Spleen (tissue), 11 donors: ENCODE measurements at regions not wholly inside any gene's neighbourhood (a gene's known extent, or its start where the extent isn't known, plus 50 kb on each side); places are given as distances from the start of the nearest gene placed in this dataset.
"Not testable (repeated sequence)": the region's sequence is repeated elsewhere in the genome, so short reads cannot be mapped to it uniquely, and the experiment has no call there.

Experiments used
- DNase-seq: peaks from one replicate; pipeline ENCODE4 v3.0.0-alpha.2; 2020
- H3K27ac ChIP-seq, 8 donors: fragments of 200-600 bp; sonication (generic) in 7 of 8; 1 replicate in 4 of 8; 2 replicates in 4 of 8; pipeline versions ENCODE4 v1.5.0 to v1.8.0; 2016 to 2021; ENCODE audit warnings: inconsistent platforms in 4 of 8, mild to moderate bottlenecking in 4 of 8, moderate library complexity in 1 of 8
- H3K27me3 ChIP-seq, 7 donors: fragments of 200-600 bp; sonication (generic) in 6 of 7; replicated peaks in 1 of 7; 1 replicate in 4 of 7; 2 replicates in 3 of 7; pipeline versions ENCODE4 v1.5.0 to v1.8.0; 2016 to 2021; ENCODE audit warnings: inconsistent platforms in 3 of 7, mild to moderate bottlenecking in 1 of 7
- H3K36me3 ChIP-seq, 6 donors: fragments of 200-600 bp; sonication (generic) in 5 of 6; 1 replicate in 4 of 6; 2 replicates in 2 of 6; pipeline versions ENCODE4 v1.5.0 to v1.8.0; 2016 to 2021; ENCODE audit warnings: inconsistent platforms in 2 of 6
- H3K4me1 ChIP-seq, 6 donors: fragments of 200-600 bp; sonication (generic) in 5 of 6; 1 replicate in 3 of 6; 2 replicates in 3 of 6; pipeline versions ENCODE4 v1.5.0 to v1.8.0; 2016 to 2021; ENCODE audit warnings: inconsistent platforms in 3 of 6
- H3K4me3 ChIP-seq, 8 donors: fragments of 200-600 bp; sonication (generic) in 7 of 8; 1 replicate in 4 of 8; 2 replicates in 4 of 8; pipeline versions ENCODE4 v1.5.0 to v1.8.0; 2016 to 2021; ENCODE audit warnings: inconsistent platforms in 4 of 8, mild to moderate bottlenecking in 4 of 8, moderate library complexity in 2 of 8
- H3K9me3 ChIP-seq, 8 donors: fragments of 200-600 bp; sonication (generic) in 7 of 8; 1 replicate in 4 of 8; 2 replicates in 4 of 8; pipeline versions ENCODE4 v1.5.0 to v1.8.0; 2016 to 2021; ENCODE audit warnings: inconsistent platforms in 4 of 8
- POLR2A ChIP-seq, 3 donors: fragments of 450-650 bp; IDR thresholded peaks; one replicate each; pipeline ENCODE4 v1.5.1; 2017; ENCODE audit warnings: antibody characterized with exemption in 3 of 3, mild to moderate bottlenecking in 1 of 3
- POLR2AphosphoS5 ChIP-seq, 3 donors: sonication (generic); formaldehyde crosslinking; IDR thresholded peaks; one replicate each; pipeline ENCODE4 v1.5.1; 2017; ENCODE audit warnings: antibody characterized with exemption in 3 of 3
- WGBS, 5 donors: extraction: QIAGEN DNeasy Blood & Tissue Kit in 3 of 5; methylation state at CpG; one replicate each; pipeline versions ENCODE4 v1.1.5 to v1.1.7; 2013 to 2018; 5-methylcytosine and 5-hydroxymethylcytosine counted together
- intact Hi-C: fragments of 100-400 bp; cut with DNase I; formaldehyde crosslinking; loops from one replicate; pipeline ENCODE4 v1.15.0; 2023; ENCODE audit warnings: low total_unique reads
- TF ChIP-seq, protein P1 (sequence below), 11 experiments: fragments of 200-600 bp in 7 of 11; fragments of 450-650 bp in 4 of 11; sonication (generic) in 4 of 11; IDR thresholded peaks in 8 of 11; conservative IDR thresholded peaks in 3 of 11; 1 replicate in 7 of 11; 2 replicates in 4 of 11; pipeline versions ENCODE4 v1.4.0 to v1.8.0; 2016 to 2021; ENCODE audit warnings: antibody characterized with exemption in 11 of 11, inconsistent platforms in 4 of 11, mild to moderate bottlenecking in 1 of 11
- donor health status: healthy with polysubstance abuse.
- donor health status: DM: no; HTN: no; CAD: no; lungs with moderate emphysema.
- donor health status: DM: no; HTN: no; CAD: no.
- donor health status: Bipolar disorder and iron deficiency.
- donor health status: healthy.
- donor health status: DM: no; HTN: no; CAD: no.
- donor health status: DM: yes; HTN: yes; CAD: no.

DNA sequence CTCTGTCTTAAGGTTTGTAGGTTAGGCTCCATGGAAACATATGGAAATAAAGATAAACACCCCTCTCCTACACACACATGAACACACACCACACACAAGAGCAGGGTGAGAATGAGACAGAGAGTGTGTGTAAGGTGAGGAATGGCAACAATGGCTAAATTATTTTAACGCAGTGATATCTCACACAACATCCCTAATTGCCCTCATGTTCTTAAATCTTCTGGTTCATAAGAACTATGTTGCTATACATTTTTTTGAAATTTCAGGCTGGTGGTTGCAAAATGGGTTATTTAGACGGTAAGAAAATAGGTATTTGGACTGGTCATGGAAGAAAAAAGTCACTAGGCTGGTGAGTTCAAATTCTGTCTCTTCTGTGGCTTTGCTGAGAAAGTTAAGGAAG, 316.7 kb upstream of the ESRRG start:
- Histone ChIP-seq H3K27me3 (no peaks in the 10 kb centered on the region), H3K4me3 (no peak overlapping the region), H3K27ac (no peak overlapping the region), H3K36me3 (no peaks in the 10 kb centered on the region), H3K9me3 (peaks cover 0 to 45% (median 20%) of the 10 kb centered on the region in 8 donors), H3K4me1 (no peaks in the 10 kb centered on the region)
- 75 to 94% (median 87%) methylated on average over 2 of the region's 2 CpGs for WGBS, 5 donors
- TF ChIP-seq POLR2AphosphoS5 (IDR thresholded peaks at IDR 0.05), result no peak
- TF ChIP-seq, protein P1, sequence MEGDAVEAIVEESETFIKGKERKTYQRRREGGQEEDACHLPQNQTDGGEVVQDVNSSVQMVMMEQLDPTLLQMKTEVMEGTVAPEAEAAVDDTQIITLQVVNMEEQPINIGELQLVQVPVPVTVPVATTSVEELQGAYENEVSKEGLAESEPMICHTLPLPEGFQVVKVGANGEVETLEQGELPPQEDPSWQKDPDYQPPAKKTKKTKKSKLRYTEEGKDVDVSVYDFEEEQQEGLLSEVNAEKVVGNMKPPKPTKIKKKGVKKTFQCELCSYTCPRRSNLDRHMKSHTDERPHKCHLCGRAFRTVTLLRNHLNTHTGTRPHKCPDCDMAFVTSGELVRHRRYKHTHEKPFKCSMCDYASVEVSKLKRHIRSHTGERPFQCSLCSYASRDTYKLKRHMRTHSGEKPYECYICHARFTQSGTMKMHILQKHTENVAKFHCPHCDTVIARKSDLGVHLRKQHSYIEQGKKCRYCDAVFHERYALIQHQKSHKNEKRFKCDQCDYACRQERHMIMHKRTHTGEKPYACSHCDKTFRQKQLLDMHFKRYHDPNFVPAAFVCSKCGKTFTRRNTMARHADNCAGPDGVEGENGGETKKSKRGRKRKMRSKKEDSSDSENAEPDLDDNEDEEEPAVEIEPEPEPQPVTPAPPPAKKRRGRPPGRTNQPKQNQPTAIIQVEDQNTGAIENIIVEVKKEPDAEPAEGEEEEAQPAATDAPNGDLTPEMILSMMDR (IDR thresholded peaks at IDR 0.05 in 8 of 11, conservative IDR thresholded peaks at IDR 0.05 in 3 of 11), result no peak
- no peak for TF ChIP-seq POLR2A (IDR thresholded peaks at IDR 0.05)
- DNase-seq, result no peak
- intact Hi-C loops, result no loop called here

DNA sequence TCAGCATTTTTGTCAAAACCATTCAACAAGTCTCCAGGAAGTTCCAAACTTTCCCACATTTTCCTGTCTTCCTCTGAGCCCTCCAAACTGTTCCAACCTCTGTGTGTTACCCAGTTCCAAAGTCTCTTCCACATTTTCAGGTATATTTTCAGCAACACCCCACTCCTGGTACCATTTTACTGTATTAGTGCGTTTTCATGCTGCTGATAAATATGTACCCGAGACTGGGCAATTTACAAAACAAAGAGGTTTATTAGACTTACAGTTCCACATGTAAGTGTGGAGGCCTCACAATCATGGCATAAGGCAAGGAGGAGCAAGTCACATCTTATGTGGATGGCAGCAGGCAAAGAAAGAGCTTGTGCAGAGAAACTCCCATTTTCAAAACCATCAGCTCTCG, 315.9 kb upstream of the ESRRG start:
- H3K9me3 ChIP-seq, result peaks cover 0 to 45% (median 20%) of the 10 kb centered on the region in 8 donors
- DNase-seq, H3K27me3 ChIP-seq, H3K4me3 ChIP-seq, H3K36me3 ChIP-seq, H3K27ac ChIP-seq, H3K4me1 ChIP-seq, intact Hi-C loops: not testable (repeated sequence)
- 75 to 91% (median 83%) methylated on average over 3 of the region's 3 CpGs for WGBS, 5 donors

DNA sequence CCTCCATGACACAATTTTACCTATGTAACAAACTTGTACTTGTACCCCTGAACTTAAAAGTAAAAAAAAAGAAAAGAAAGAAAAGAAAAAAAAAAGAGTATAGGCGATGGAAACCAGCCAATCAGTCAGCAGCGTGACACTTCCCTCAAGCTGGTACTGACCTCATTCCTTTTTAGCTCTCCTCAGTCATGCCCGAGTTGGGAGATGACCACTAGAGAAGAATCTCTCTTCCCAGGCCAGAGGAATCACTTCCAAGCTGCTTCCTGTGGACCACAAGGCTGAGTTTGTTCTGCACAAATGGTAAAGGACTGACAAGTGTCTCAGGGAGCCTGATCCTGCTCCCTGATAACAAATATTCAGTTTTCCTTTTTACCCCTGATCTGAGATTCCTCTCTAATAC, 313.5 kb upstream of the ESRRG start:
- Histone ChIP-seq H3K4me1 (no peaks in the 10 kb centered on the region), H3K9me3 (peaks cover 0 to 45% (median 20%) of the 10 kb centered on the region in 8 donors), H3K27ac (no peak overlapping the region), H3K27me3 (no peaks in the 10 kb centered on the region), H3K4me3 (no peak overlapping the region), H3K36me3 (no peaks in the 10 kb centered on the region)
- 81 to 88% (median 84%) methylated on average over 3 of the region's 3 CpGs for WGBS, 5 donors
- intact Hi-C loops, result no loop called here
- TF ChIP-seq POLR2A (IDR thresholded peaks at IDR 0.05), result no peak
- TF ChIP-seq, protein P1 (IDR thresholded peaks at IDR 0.05 in 8 of 11, conservative IDR thresholded peaks at IDR 0.05 in 3 of 11), result no peak
- no peak for TF ChIP-seq POLR2AphosphoS5 (IDR thresholded peaks at IDR 0.05)
- DNase-seq, result no peak

DNA sequence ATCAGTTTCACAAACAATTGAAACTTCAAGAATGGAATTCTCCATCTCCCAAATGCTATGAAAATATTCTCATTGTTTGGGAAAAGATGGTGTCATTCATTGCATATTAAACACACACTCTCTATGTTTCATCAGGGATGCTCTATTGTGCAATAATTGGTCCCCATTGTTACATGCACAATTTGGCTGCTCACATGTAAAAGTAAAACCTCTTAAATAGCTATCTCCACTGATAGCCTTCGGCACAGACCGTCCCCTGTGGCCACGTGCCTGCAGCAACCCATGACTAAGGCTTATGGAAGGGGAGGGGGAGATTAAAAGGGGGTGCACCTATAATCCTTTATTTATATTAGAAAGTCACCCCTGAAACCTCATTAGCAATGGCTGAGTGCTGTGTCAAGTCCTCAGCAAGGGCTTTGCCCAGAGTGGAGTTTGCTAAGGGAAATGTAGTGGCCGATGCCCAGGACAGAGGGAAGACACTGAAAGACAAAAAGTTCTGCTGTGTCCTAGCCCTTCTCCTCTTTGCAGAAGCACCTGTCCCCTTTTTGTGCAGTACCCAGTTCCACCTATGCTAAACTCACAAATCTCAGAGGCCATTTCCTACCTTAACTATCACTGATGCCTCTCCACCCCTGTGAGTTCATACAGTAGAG, 309.6 kb upstream of the ESRRG start:
- H3K27ac ChIP-seq, result no peak overlapping the region
- peaks cover 0 to under 1% (median 0%) of the 10 kb centered on the region in 6 donors for H3K4me1 ChIP-seq
- intact Hi-C loops, result no loop called here
- no peak overlapping the region for H3K4me3 ChIP-seq
- H3K27me3 ChIP-seq, result no peaks in the 10 kb centered on the region
- DNase-seq, result no peak
- H3K36me3 ChIP-seq, result no peaks in the 10 kb centered on the region
- 84 to 94% (median 92%) methylated on average over 4 of the region's 4 CpGs for WGBS, 5 donors
- no peak for TF ChIP-seq POLR2AphosphoS5 (IDR thresholded peaks at IDR 0.05)
- TF ChIP-seq POLR2A (IDR thresholded peaks at IDR 0.05), result no peak
- TF ChIP-seq, protein P1 (IDR thresholded peaks at IDR 0.05 in 8 of 11, conservative IDR thresholded peaks at IDR 0.05 in 3 of 11), result no peak
- peaks cover 0 to 24% (median 3%) of the 10 kb centered on the region in 8 donors for H3K9me3 ChIP-seq
